Activated CD4-positive, alpha-beta T cell treated with anti-CD3 and anti-CD28 coated beads, Interleukin-2, amount 50 U/mL, for 16 hours (primary cell): ENCODE measurements at regions not wholly inside any gene's neighbourhood (a gene's known extent, or its start where the extent isn't known, plus 50 kb on each side); places are given as distances from the start of the nearest gene placed in this dataset.

Source experiments
- DNase-seq: peaks from one replicate; pipeline ENCODE4 v3.0.0-alpha.2; 2020

DNA sequence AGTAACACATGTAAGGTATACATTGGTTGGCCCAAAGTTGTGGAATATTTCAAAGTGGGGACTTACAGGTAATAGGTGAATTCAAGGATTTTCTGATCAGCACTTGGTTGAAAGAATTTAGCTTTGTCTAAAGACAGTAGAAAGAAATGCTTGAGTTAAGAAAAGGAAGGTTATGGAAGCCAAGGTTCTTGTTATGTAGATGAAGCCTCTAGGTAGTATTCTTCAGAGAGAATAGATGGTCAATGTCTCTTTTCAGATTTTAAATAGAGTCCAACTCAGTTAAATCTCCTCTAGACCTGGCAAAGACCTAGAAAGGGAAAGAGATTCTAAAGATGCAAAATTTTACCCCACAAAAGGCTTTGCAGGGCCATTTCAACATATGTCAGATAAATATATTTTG, 157.4 kb downstream of the ANKRD30B start:
- no peak for DNase-seq

GRCh38 chr18:14905979-14906378, 158.0 kb downstream of the ANKRD30B start:
- no peak for DNase-seq

DNA sequence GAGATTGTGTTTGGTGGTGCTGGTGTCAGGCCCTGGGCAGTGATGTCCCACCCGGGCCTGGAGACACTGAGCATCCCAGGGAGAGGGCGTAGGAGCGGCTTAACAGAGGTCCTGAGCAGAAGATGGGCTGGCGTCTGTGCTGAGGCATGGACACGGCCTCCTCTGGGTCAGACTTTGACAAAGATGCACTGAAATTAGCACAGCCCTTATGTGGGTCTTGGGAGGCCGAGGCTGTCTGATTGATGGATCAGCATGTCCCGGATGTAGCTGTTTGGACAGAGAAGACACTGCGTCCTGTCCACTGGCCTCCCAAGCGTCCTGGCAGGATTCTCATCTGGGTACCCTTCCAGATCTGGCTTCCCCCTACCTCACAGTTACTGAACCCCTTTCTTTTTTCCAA, 159.4 kb downstream of the ANKRD30B start:
- no peak for DNase-seq

DNA sequence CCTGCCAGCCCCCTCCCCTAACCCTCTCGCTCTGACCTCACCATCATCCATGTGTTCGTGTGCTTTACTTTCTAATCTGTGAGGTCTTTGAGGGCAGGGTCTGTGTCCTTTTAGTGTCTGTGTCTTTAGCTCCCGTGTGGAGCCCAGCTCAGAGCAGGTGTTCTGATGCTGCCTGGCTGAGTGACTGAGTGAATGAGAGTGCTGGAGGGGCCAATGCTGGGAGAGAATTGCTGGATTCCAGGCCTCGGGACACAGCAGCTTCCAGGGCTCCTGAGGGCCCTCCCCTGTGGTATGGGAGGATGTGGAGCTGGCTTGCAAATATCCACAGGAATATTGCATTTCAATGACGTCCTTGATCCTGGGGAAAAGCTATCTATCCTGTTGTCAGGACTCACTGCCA, 160.6 kb downstream of the ANKRD30B start:
- DNase-seq: no peak

DNA sequence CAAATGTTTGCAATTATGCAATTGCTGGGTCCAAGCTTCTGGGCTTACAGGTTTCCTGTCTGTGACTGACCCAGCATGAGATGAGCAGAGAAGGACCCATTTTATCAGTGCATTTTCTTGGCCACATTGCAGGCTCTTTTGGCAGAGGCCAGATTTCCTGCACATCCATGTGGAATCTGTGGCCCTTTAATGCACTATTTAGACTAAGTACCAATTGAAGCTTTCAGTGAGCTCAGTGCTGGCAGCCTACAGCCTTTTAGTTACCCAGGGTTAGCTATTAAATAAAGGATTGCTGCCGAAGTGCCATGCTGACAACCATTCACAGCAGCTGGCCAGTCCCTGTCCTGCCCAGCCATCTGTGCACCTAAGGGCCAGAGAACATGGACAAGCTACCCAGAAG, 165.0 kb downstream of the ANKRD30B start:
- no peak for DNase-seq

DNA sequence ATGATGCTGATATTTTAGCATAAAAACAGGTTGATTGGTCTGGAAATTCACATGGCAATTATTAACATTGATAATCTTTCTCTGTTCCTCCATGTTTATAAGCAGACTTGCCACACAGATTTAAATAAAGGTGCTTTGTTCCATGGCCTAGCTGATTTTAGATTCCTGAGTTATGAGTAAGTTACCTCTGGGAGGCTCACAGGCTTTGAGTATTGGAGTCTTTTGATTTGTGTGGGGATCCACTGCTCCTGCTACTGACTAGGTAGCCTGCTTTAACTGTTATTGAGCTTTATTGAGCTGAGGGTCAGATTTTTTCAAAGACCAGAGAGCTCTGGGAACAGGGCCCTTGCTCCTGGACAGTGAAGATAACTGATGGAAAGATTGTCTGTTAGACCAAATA, 166.1 kb downstream of the ANKRD30B start:
- DNase-seq: no peak

DNA sequence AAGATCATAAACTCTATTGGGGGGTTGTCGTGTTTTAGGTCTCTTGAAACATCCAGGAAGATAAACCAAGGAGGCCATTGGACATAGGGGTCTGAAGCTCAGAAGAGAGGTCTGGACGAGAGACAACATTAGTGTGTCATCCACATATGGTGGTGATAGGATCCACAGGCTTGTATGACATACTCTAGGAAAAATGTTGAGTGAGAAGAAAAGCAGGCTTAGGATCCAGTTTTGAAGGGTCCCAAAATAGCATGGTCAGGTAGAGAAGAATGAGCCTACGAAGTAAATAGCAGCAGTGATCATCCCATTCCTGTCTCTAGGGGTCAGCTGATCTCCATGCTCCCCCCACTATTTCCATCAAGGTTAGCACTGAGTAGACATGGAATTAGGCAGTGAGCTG, 166.8 kb downstream of the ANKRD30B start:
- no peak for DNase-seq

DNA sequence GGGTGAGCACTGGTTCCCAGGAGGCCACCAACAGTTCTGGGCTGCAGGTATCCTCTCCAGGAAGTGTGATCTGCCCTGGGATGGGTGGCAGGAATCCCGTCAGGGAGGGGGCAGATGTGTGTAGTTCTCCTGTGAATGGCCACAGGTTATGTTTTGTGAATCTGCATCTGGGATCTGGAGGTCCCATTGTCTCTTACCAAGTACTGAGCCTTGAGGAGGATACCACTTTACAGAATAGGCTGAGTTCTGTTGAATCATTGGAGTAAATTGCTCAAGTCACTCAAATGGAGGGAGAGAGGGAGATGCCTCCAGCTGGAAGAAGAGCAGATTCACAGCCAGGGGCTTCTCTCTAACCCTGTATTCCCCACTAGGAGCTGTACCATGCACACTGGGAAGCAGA, 168.2 kb downstream of the ANKRD30B start:
- no peak for DNase-seq

GRCh38 chr18:14916851-14917250, 168.9 kb downstream of the ANKRD30B start:
- DNase-seq: no peak

GRCh38 chr18:14917311-14917710, 169.3 kb downstream of the ANKRD30B start:
- no peak for DNase-seq

- DNase-seq: no peak
Measured at GRCh38 chr18:14919666-14920065, 171.7 kb downstream of the ANKRD30B start.

DNA sequence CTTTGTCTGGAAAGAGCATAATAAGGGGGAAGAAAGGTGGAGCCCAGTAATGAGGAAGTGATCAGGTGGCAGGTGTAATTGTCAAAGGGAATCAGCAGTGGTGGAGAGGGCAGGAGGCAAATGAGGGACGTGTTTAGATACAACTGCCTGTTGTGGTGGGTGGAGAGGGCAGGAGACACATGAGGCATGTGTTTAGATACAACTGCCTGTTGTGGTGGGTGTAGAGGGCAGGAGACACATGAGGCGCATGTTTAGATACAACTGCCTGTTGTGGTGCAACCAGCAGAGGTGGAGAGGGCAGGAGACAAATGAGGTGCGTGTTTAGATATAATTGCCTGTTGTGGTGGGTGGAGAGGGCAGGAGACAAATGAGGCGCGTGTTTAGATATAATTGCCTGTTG, 173.1 kb downstream of the ANKRD30B start:
- no peak for DNase-seq

- no peak for DNase-seq
Measured at GRCh38 chr18:14921547-14921946, 173.6 kb downstream of the ANKRD30B start.

DNA sequence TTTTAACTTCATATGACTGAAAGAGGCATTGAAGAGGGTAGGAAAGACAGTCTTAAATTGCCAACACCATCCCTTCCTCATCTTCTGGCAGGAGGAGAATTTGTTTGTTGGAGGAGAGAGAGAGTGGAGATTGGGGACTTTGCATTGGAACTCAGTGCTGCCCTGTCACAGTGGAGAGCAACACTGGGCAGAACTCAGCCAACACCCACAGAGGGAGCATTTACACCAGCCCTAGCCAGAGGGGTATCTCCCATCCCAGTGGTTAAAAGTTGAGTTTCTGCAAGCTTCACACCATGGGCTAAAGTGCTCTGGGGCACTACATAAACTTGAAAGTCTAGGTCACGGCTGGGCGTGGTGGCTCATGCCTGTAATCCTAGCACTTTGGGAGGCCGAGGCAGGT, 174.1 kb downstream of the ANKRD30B start:
- no peak for DNase-seq

DNA sequence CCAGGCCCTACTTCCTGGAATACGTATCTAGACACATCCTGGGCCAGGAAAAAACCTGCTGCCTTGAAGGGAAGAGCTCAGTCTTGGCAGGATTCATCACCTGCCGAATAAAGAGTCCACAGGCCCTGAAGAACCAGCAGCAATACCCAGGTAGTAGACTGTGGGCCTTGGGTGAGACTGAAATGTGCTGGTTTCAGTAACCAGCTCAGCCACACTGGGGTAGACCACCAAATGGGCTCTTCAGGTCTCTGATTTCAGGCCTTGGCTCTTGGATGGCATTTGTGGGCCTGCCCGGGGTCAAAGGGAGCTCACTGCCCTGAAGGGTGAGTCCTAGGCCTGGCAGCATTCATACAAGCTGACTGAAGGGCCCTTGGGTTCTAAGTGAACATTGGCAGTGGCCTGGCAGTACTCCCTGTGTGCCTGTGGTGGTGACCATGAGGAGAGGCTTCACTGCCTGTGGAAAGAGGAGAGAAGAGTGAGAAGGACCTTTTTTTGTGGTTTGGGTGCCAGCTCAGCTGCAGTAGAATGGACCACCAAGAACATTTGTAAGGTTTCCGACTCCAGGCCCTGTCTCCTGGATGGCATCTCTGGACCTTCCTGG, 175.1 kb downstream of the ANKRD30B start:
- DNase-seq: no peak

GRCh38 chr18:14924226-14924625, 176.3 kb downstream of the ANKRD30B start:
- DNase-seq: no peak

DNA sequence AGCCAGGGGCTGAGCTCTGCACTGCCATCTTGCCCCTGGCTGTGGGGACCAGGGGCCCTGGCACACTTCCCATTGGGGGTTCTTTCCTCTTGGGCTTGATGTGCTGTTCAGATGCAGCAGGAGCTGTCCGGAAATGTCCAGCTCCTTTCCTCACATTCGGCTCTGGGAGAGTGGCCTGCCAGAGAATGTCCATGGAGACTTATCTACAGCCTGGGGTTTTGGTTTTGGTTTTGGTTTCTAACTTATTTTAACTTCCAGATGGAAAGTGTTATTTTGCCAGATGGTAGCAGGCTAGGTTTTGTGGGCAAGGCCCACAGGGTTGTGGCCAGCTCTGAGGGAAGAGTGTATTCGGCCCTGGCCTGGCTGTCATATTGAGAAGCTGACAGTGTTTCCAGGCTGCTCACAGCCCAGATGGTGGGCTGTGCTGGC, 177.3 kb downstream of the ANKRD30B start:
- no peak for DNase-seq

DNA sequence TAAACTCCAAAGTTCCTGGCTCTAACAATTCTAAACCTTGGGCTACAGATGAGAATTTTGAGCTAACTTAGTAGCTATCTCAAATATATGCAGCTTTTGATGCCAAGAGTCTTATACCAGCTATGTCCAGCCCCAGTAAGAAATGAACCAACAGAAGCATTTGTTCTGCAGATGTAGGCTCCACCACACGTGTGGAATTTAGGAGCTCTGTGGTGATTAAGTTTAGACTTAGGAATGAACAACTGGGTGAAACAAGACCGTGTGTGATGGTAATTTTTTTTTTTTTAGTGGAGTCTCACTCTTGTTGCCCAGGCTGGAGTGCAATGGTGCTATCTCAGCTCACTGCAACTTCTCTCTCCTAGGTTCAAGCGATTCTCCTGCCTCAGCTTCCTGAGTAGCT, 179.7 kb downstream of the ANKRD30B start:
- no peak for DNase-seq

DNA sequence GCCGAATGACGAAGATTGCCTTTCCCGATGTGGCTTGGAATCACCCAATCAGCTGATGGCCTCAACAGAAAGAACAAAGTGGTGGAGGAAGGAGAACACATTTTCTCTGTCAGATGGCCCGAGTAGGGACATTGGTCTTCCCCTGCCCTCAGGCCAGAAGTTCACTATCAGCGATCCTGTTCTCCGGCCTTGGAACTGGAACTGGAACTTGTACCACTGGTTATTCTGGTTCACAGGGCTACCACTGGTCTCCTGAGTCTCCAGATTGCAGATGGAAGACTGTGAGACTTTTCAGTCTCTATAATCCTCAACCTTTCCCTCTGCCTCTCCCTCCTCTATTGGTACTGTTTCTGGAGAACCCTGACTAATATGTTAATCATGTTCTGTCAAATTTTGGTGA, 180.4 kb downstream of the ANKRD30B start:
- DNase-seq: no peak

GRCh38 chr18:14930076-14930475, 182.1 kb downstream of the ANKRD30B start:
- no peak for DNase-seq

- no peak for DNase-seq
Measured at GRCh38 chr18:14930576-14930975, 182.6 kb downstream of the ANKRD30B start.

GRCh38 chr18:14933049-14933851, 185.3 kb downstream of the ANKRD30B start:
- DNase-seq: no peak

DNA sequence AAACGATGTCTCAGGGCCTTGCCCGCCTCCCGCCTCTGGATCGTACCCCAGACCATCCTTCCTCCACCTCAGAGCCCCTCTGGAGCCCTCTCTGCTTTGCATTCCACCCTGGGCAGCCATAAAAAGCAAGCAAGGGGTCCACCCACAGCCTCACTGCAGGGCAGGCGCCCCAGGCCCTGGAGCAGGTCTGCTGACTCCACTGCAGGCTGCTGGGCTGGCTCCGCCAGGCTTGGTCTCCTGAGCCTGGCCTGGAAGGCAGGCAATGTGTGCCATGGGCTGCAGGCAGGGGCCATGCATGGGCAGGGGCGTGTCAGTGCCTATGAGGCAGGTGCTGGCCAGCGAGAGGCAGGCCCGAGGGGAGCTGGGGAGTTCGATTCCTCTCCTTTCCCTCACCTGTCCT, 186.0 kb downstream of the ANKRD30B start:
- DNase-seq: no peak

DNA sequence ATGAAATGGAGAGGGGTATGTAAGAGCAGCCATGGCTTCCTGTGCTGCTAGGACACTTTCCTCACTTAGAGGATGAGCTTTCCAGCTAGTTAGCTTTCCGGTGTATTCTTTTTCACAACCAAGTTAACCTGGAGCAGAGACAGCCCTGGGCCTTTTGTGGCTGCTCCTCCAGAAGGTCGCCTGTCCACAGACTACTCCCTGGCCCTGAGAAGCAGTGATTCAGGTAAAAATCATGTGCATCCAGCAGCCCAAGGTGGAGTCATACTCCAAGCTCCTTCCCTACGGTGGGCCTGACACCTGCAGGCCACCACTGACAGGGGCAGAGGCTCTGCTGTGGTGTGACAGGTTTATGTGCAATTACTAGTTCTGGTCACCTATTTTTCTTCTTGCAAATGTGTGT, 187.2 kb downstream of the ANKRD30B start:
- no peak for DNase-seq

- DNase-seq: no peak
Measured at GRCh38 chr18:14936313-14936712, 188.3 kb downstream of the ANKRD30B start.
